Colonic mucosa (tissue), 4 donors: ENCODE measurements at regions not wholly inside any gene's neighbourhood (a gene's known extent, or its start where the extent isn't known, plus 50 kb on each side); places are given as distances from the start of the nearest gene placed in this dataset.

Source experiments
- DNase-seq: peaks from one replicate; pipeline ENCODE4 v3.0.0-alpha.2; 2020
- H3K27ac ChIP-seq: fragments of 200-600 bp; one replicate; pipeline ENCODE4 v1.8.0; 2021
- H3K27me3 ChIP-seq: fragments of 200-600 bp; one replicate; pipeline ENCODE4 v1.8.0; 2021
- H3K36me3 ChIP-seq: fragments of 200-600 bp; one replicate; pipeline ENCODE4 v1.8.0; 2021
- H3K4me1 ChIP-seq: fragments of 200-600 bp; one replicate; pipeline ENCODE4 v1.8.0; 2021; ENCODE audit warnings: mild to moderate bottlenecking
- H3K4me3 ChIP-seq: fragments of 200-600 bp; one replicate; pipeline ENCODE4 v1.8.0; 2021
- H3K9ac ChIP-seq, 2 donors: one replicate each; pipeline ENCODE4 v1.7.0; 2013; ENCODE audit warnings: control low read depth in 2 of 2, low read depth in 2 of 2, low read length in 2 of 2
- H3K9me3 ChIP-seq: fragments of 200-600 bp; one replicate; pipeline ENCODE4 v1.8.0; 2021
- intact Hi-C: fragments of 100-400 bp; cut with DNase I; formaldehyde crosslinking; loops from one replicate; pipeline ENCODE4 v1.14.1; 2022
- TF ChIP-seq, protein P1 (sequence below): fragments of 200-600 bp; IDR thresholded peaks from one replicate; pipeline ENCODE4 v1.8.0; 2022; ENCODE audit warnings: antibody characterized with exemption, mild to moderate bottlenecking
- donor health status: healthy.
- donor health status: DM: no; HTN: no; CAD: no.
- donor health status: DM: no; HTN: no; CAD: no.

DNA sequence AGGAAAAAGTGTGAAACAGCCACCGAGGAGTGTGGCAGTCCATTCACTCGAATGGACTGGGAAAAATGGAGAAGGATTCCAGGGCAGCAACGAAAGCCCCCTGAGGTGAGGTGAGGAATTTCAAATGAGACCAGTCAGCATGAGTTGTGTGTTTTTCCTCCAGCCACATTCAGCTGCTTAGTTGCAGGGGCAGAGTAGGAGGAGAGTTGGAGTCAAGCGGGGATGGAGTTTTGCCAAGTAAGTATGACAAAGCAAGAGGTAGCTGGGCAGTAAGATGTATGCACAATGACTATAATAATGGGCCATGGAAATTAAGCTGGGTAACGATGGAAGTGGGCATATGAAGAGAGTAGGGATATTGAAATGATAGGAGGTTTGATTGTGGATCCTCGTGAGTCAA is 64.4 kb downstream of the CCDC54 start:
- Histone ChIP-seq H3K36me3 (no peaks in the 10 kb centered on the region), H3K9me3 (no peaks in the 10 kb centered on the region), H3K27ac (no peak overlapping the region), H3K4me3 (no peak overlapping the region), H3K9ac (no peak overlapping the region), H3K27me3 (no peaks in the 10 kb centered on the region), H3K4me1 (no peaks in the 10 kb centered on the region)
- no peak for DNase-seq
- TF ChIP-seq, protein P1, sequence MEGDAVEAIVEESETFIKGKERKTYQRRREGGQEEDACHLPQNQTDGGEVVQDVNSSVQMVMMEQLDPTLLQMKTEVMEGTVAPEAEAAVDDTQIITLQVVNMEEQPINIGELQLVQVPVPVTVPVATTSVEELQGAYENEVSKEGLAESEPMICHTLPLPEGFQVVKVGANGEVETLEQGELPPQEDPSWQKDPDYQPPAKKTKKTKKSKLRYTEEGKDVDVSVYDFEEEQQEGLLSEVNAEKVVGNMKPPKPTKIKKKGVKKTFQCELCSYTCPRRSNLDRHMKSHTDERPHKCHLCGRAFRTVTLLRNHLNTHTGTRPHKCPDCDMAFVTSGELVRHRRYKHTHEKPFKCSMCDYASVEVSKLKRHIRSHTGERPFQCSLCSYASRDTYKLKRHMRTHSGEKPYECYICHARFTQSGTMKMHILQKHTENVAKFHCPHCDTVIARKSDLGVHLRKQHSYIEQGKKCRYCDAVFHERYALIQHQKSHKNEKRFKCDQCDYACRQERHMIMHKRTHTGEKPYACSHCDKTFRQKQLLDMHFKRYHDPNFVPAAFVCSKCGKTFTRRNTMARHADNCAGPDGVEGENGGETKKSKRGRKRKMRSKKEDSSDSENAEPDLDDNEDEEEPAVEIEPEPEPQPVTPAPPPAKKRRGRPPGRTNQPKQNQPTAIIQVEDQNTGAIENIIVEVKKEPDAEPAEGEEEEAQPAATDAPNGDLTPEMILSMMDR = no peak
- intact Hi-C loops = no loop called here

DNA sequence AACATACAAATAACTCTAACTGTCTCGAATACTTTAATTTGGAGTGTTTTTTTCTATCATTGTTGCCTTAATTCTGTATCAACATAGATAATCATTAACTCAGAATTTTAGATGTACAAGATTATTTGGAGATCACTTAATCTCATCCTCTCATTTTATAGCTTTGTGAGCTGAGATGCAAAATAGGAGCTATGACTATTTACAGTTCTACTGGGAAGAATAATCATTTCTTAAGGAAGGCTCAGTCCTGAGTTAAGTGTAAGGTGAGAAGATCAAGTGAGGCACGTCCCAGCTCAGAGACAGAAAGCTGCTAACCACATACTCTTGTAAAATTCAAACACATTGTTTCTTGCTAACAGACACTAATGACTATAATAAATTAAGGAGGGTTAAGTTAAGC is 66.2 kb downstream of the CCDC54 start:
- intact Hi-C loops = no loop called here
- H3K27ac ChIP-seq = no peak overlapping the region
- H3K4me1 ChIP-seq = no peaks in the 10 kb centered on the region
- no peaks in the 10 kb centered on the region for H3K36me3 ChIP-seq
- no peaks in the 10 kb centered on the region for H3K9me3 ChIP-seq
- no peak overlapping the region for H3K9ac ChIP-seq
- no peak overlapping the region for H3K4me3 ChIP-seq
- DNase-seq = no peak
- TF ChIP-seq, protein P1 = no peak
- H3K27me3 ChIP-seq = no peaks in the 10 kb centered on the region

- H3K36me3 ChIP-seq = no peaks in the 10 kb centered on the region
- intact Hi-C loops = no loop called here
- H3K4me1 ChIP-seq = no peaks in the 10 kb centered on the region
- DNase-seq = no peak
- H3K27me3 ChIP-seq = no peaks in the 10 kb centered on the region
- no peak overlapping the region for H3K9ac ChIP-seq
- H3K27ac ChIP-seq = no peak overlapping the region
- TF ChIP-seq, protein P1 = no peak
- H3K4me3 ChIP-seq = no peak overlapping the region
- H3K9me3 ChIP-seq = no peaks in the 10 kb centered on the region
These were observed 69.5 kb downstream of the CCDC54 start for GRCh38 chr3:107446706-107447105.

DNA sequence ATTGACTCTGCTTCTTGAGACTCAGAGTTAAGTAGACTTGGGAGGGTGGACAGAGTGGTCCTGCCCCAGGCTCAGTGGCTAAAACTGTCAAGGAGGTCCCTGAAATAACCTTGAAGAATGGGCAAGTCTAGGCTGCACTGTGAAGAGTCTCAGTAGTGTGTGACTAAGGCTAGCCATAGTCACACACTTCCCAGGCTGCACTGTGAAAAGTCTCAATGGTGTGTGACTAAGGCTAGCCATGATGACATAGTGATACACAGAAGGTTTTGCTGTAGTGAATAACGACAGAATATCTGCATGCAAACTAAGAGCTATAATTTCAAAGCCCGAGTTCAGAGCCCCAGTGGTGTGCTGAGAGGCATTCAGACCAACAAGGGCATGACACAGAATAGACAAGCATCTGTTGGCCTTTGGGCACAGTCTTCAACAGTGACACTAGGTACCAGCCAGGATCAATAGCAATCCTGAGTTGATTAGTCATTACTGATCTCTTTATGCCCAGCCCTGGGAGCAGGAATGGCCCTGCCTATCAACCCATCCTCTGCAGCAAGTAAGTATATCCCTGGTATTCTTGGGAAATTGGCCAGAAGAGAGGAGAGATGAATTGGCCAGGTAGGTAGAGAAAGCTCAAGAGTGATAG is 72.4 kb upstream of the BBX start:
- H3K9ac ChIP-seq = no peak overlapping the region
- no peak overlapping the region for H3K27ac ChIP-seq
- no peaks in the 10 kb centered on the region for H3K36me3 ChIP-seq
- no peak overlapping the region for H3K4me3 ChIP-seq
- intact Hi-C loops = no loop called here
- no peaks in the 10 kb centered on the region for H3K4me1 ChIP-seq
- no peak for DNase-seq
- no peaks in the 10 kb centered on the region for H3K27me3 ChIP-seq
- TF ChIP-seq, protein P1 = no peak
- no peaks in the 10 kb centered on the region for H3K9me3 ChIP-seq

DNA sequence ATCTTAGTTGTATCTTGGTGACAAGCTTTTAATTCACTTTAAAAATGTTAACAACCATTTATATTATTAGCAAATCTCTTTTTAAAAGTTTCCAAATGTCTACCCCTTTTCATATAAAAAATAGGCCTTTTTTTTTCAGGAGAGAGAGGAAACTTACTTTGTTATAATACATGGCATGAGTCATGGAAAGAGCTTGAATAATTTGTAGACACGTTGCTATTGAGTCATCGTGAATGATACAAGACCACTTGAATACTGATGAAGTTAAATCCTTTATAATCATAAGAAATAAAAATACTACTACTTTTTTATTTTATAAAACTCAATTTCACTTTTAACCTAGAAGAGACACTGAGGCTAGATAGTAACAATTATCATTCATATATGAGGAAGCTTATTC is 70.3 kb upstream of the BBX start:
- Histone ChIP-seq H3K9me3 (no peaks in the 10 kb centered on the region), H3K36me3 (no peaks in the 10 kb centered on the region), H3K4me1 (no peaks in the 10 kb centered on the region), H3K27ac (no peak overlapping the region), H3K27me3 (no peaks in the 10 kb centered on the region), H3K9ac (no peak overlapping the region), H3K4me3 (no peak overlapping the region)
- TF ChIP-seq, protein P1 = no peak
- DNase-seq = no peak
- intact Hi-C loops = no loop called here
